ENCODE measurements at regions not wholly inside any gene's neighbourhood (a gene's known extent, or its start where the extent isn't known, plus 50 kb on each side); places are given as distances from the start of the nearest gene placed in this dataset.

DNA sequence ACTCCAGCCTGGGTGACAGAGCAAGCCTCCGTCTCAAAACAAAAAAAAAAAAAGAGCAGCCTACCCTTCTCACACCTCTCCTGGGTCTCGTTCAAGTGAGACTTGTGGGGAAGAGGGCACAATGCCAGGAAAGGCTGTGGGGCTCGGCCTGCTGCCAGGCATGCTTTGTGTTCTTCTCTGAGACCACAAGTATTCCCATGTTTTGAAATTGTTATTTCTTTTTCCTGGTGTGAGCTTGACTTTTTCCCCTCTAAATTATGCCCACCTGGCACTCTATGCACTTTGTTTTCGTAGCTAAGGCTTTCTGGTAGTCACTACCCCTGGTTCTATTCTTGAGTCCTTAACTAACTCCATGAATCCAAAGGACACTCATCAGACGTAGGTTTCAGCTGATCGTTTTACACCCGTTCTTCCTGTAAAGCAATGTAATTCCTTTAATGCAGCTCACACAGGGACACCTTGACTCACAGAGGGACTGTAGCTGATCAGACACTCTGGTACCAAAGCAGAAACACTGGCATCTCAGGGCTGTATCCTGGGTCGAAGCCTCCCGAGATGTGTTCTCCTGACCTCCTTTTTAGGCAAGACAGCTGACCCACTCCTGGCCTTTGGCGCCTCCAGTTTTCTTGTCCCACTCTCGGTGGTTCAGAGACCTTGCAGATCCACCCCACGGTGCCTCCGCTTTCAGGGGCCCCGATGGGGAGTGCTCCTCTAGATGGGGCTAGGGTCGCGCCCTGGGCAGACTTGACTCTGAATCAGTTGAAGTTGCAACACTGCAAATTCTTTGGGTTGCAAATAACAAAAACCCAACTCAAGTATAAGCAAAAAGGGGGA lies 193.3 kb upstream of the AGAP1 start:
- no peaks in the 10 kb centered on the region for H3K36me3 ChIP-seq (ENCODE audit: low read depth)
- DNase-seq (ENCODE audit: low spot score) = no peak
- no peak for ATAC-seq (ENCODE audit: low read depth)
- no peak overlapping the region for H3K4me3 ChIP-seq (ENCODE audit: severe bottlenecking)
- H3K9me3 ChIP-seq (ENCODE audit: severe bottlenecking) = no peaks in the 10 kb centered on the region
- H3K27me3 ChIP-seq (ENCODE audit: insufficient read depth, poor library complexity, severe bottlenecking) = no peaks in the 10 kb centered on the region
- peaks cover 5% of the 10 kb centered on the region for H3K4me1 ChIP-seq (ENCODE audit: insufficient read depth, poor library complexity, severe bottlenecking)
- TF ChIP-seq, protein P1, sequence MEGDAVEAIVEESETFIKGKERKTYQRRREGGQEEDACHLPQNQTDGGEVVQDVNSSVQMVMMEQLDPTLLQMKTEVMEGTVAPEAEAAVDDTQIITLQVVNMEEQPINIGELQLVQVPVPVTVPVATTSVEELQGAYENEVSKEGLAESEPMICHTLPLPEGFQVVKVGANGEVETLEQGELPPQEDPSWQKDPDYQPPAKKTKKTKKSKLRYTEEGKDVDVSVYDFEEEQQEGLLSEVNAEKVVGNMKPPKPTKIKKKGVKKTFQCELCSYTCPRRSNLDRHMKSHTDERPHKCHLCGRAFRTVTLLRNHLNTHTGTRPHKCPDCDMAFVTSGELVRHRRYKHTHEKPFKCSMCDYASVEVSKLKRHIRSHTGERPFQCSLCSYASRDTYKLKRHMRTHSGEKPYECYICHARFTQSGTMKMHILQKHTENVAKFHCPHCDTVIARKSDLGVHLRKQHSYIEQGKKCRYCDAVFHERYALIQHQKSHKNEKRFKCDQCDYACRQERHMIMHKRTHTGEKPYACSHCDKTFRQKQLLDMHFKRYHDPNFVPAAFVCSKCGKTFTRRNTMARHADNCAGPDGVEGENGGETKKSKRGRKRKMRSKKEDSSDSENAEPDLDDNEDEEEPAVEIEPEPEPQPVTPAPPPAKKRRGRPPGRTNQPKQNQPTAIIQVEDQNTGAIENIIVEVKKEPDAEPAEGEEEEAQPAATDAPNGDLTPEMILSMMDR (IDR thresholded peaks at IDR 0.05; ENCODE audit: poor library complexity, severe bottlenecking) = no peak
- H3K27ac ChIP-seq (ENCODE audit: poor library complexity, severe bottlenecking) = no peak overlapping the region

DNA sequence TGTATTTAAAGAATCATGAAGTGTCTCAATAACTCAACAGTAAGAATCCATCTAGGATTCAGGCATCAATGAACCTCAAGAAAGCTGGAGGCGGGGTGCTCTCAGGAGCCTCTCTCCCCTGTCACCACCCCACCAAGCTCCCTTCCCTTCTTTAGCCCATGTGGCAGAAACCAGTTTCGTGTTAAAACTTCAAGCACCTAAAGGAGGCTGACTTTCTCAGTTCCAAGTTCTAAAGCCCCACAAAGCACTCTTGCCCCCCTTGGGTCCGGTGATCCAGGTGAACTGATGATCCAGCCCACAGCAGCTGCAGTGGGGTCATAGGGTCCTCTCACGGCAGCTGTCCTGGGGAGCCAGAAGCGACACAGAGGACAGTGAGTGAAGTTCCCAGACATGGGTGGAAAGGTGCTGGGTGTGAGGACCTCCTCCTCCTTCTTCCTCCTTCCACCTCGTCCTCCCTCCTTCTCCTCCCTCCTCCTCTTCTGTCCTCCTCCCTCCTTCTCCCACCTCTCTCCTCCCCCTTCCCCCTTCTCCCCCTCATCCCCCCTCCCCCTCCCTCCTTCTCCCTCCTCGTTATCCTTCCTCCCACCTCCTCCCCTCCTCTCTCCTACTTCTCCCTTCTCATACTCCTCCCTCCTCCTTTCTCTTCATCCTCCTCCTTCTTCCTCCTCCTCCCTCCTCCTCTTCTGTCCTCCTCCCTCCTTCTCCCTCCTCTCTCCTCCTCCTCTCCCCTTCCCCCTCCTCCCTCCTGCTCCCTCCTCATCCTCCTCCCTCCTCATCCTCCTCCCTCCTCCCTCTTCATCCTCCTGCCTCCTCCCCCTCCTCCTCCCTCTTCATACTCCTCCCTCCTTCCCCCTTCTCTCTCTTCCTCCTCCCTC lies 192.4 kb upstream of the AGAP1 start:
- no peak overlapping the region for H3K27ac ChIP-seq (ENCODE audit: poor library complexity, severe bottlenecking)
- TF ChIP-seq, protein P1 (IDR thresholded peaks at IDR 0.05; ENCODE audit: poor library complexity, severe bottlenecking) = no peak
- DNase-seq (ENCODE audit: low spot score) = no peak
- no peak for ATAC-seq (ENCODE audit: low read depth)
- H3K9me3 ChIP-seq (ENCODE audit: severe bottlenecking) = no peaks in the 10 kb centered on the region
- H3K36me3 ChIP-seq (ENCODE audit: low read depth) = no peaks in the 10 kb centered on the region
- H3K27me3 ChIP-seq (ENCODE audit: insufficient read depth, poor library complexity, severe bottlenecking) = no peaks in the 10 kb centered on the region
- H3K4me1 ChIP-seq (ENCODE audit: insufficient read depth, poor library complexity, severe bottlenecking) = peaks cover 5% of the 10 kb centered on the region
- H3K4me3 ChIP-seq (ENCODE audit: severe bottlenecking) = no peak overlapping the region

DNA sequence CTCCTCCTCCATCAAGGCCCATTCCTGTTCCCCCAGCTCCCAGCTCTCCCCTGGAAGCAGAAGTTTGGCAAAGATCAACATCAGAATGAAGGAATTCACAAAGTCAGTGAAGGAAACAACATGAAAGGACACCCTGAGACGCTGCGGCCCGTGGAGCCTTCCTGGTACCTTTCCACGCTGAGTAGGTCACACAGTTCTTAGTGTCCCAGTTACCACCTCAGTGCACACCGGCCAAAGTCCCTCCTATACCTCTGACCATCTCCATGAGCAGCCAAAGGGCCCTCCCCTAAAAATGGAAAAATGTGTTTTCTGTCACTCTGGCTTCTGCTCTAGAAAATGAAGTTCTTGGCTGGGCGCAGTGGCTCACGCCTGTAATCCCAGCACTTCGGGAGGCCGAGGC lies 191.6 kb upstream of the AGAP1 start:
- DNase-seq (ENCODE audit: low spot score) = no peak
- Histone ChIP-seq H3K4me1 (ENCODE audit: insufficient read depth, poor library complexity, severe bottlenecking) (peaks cover 5% of the 10 kb centered on the region), H3K27me3 (ENCODE audit: insufficient read depth, poor library complexity, severe bottlenecking) (no peaks in the 10 kb centered on the region), H3K4me3 (ENCODE audit: severe bottlenecking) (no peak overlapping the region), H3K27ac (ENCODE audit: poor library complexity, severe bottlenecking) (no peak overlapping the region), H3K36me3 (ENCODE audit: low read depth) (no peaks in the 10 kb centered on the region), H3K9me3 (ENCODE audit: severe bottlenecking) (no peaks in the 10 kb centered on the region)
- no peak for ATAC-seq (ENCODE audit: low read depth)
- TF ChIP-seq, protein P1 (IDR thresholded peaks at IDR 0.05; ENCODE audit: poor library complexity, severe bottlenecking) = no peak

DNA sequence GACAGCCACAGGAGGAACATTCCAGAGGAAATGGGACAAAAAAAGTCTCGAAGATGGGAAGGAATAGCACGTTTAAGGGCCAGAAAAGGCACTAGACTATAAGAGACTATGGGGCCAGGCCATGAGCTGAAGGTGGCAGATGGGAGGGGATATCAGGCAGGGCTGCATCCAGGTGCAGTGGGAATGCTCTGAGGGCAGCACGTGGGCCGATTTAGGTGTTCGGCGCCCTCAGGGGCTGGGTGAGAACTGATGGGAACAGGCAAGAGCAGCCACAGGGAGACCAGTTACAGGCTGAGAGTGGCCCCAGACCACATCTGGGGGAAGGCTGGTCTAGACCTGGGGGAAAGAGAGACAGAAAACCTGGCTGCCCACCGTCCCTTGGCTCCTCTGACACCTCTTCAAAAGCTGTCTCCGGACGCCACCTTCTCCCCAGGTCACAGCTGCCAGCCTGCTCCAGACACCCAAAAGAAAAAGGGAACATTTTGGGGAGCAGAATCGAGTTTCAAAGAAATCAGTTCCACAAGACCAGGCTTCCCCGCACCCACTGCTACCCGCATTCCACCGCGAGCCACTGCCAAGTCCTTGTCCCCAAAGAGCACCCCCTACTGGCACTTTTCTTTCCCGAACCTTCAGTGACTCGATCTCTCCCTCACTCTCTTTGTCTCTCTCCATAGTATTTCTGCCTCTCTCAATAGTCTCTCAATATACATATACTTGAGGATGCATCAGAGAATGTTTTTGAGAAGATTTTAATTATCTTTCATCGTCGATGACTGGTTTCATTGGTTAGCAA lies 190.1 kb upstream of the AGAP1 start:
- Histone ChIP-seq H3K36me3 (ENCODE audit: low read depth) (no peaks in the 10 kb centered on the region), H3K4me3 (ENCODE audit: severe bottlenecking) (no peak overlapping the region), H3K4me1 (ENCODE audit: insufficient read depth, poor library complexity, severe bottlenecking) (peaks cover 5% of the 10 kb centered on the region), H3K27ac (ENCODE audit: poor library complexity, severe bottlenecking) (no peak overlapping the region), H3K9me3 (ENCODE audit: severe bottlenecking) (no peaks in the 10 kb centered on the region), H3K27me3 (ENCODE audit: insufficient read depth, poor library complexity, severe bottlenecking) (no peaks in the 10 kb centered on the region)
- ATAC-seq (ENCODE audit: low read depth) (no peak), DNase-seq (ENCODE audit: low spot score) (no peak)
- TF ChIP-seq, protein P1 (IDR thresholded peaks at IDR 0.05; ENCODE audit: poor library complexity, severe bottlenecking) = no peak
